Activated naive CD4-positive, alpha-beta T cell treated with anti-CD3 and anti-CD28 coated beads for 36 hours (primary cell): ENCODE measurements at regions not wholly inside any gene's neighbourhood (a gene's known extent, or its start where the extent isn't known, plus 50 kb on each side); places are given as distances from the start of the nearest gene placed in this dataset.

Source experiments
- CTCF ChIA-PET: fragments of 350-600 bp; sonication (Branson Sonifier 250); formaldehyde crosslinking; loops from one replicate; lab custom pipeline; 2021; ENCODE audit warnings: antibody characterized with exemption; lab: Charles Lee
- DNase-seq: peaks from one replicate; pipeline ENCODE4 v3.0.0-alpha.2; 2020
- H3K27ac Mint-ChIP-seq: one replicate; pipeline ENCODE4 v1.8.0; 2021; ENCODE audit warnings: mild to moderate bottlenecking, mixed read lengths
- H3K27me3 Mint-ChIP-seq: one replicate; pipeline ENCODE4 v1.8.0; 2021; ENCODE audit warnings: low read depth, mixed read lengths
- H3K36me3 Mint-ChIP-seq: one replicate; pipeline ENCODE4 v1.8.0; 2021; ENCODE audit warnings: low read depth, mixed read lengths
- H3K4me1 Mint-ChIP-seq: one replicate; pipeline ENCODE4 v1.8.0; 2021; ENCODE audit warnings: low read depth, mixed read lengths
- H3K4me3 Mint-ChIP-seq: one replicate; pipeline ENCODE4 v1.8.0; 2021; ENCODE audit warnings: mild to moderate bottlenecking, moderate library complexity, mixed read lengths
- H3K9me3 Mint-ChIP-seq: one replicate; pipeline ENCODE4 v1.8.0; 2021; ENCODE audit warnings: mixed read lengths
- intact Hi-C: fragments of 100-400 bp; cut with micrococcal nuclease; formaldehyde crosslinking; loops from one replicate; pipeline ENCODE4 v1.15.1; 2023

GRCh38 chrX:39204353-39204752 lies 403.1 kb downstream of the MID1IP1 start:
- Mint-ChIP-seq H3K4me3 (no peak overlapping the region), H3K36me3 (no peaks in the 10 kb centered on the region), H3K4me1 (peaks cover 51% of the 10 kb centered on the region), H3K9me3 (no peaks in the 10 kb centered on the region), H3K27me3 (no peaks in the 10 kb centered on the region), H3K27ac (no peak overlapping the region)
- CTCF ChIA-PET: no interaction called here
- intact Hi-C loops: no loop called here
- no peak for DNase-seq

DNA sequence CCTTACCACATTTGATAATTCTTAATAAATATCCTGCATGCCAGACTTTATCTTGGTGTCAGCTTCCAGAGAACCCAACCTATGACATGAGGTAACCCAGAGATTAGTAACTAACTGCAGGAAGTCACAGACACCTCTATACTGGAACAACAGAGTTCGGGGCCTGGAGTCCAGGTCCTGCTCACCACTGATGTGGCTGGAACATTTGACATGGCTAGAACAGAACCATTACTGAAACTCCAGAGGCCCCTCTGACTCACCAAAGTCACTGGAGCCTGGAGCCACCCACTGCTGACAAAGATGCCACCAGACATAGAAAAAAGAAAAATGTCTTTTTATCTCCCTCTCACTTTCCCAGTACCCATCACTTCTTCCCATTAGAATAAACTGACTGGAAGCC lies 403.7 kb downstream of the MID1IP1 start:
- Mint-ChIP-seq H3K27ac (peak overlapping the region; percentile 32), H3K36me3 (no peaks in the 10 kb centered on the region), H3K4me1 (peaks cover 46% of the 10 kb centered on the region), H3K27me3 (no peaks in the 10 kb centered on the region), H3K9me3 (no peaks in the 10 kb centered on the region), H3K4me3 (no peak overlapping the region)
- peak; percentile 66 for DNase-seq
- intact Hi-C loops: loop anchor here (1.0 kb wide), 1 partner anchor 9 kb away; no protein-coding TSS in a partner anchor
- CTCF ChIA-PET: no interaction called here

DNA sequence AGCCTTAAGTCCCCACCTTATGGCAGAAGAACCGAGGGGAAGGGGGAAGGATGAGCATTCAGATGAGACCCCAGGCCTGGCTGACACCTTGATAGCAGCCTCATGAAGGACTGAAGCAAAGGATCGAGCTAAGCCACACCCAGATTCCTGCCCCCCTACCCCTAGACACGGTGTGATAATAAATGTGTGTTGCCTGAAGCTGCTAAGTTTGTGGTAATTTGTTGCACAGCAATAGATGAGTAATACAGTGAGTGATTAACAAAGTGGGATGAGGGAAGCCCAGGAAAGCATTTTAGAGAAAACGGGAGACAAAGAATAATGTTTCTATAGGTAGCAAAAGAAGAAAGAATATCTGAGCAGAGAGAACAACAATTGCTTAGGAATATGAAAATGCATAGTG lies 404.2 kb downstream of the MID1IP1 start:
- no peaks in the 10 kb centered on the region for H3K36me3 Mint-ChIP-seq
- no peak for DNase-seq
- H3K27ac Mint-ChIP-seq: peak overlapping the region; percentile 32
- H3K4me1 Mint-ChIP-seq: peaks cover 46% of the 10 kb centered on the region
- CTCF ChIA-PET: no interaction called here
- no peak overlapping the region for H3K4me3 Mint-ChIP-seq
- no peaks in the 10 kb centered on the region for H3K27me3 Mint-ChIP-seq
- H3K9me3 Mint-ChIP-seq: no peaks in the 10 kb centered on the region
- intact Hi-C loops: loop anchor here (1.0 kb wide), 1 partner anchor 9 kb away; no protein-coding TSS in a partner anchor

DNA sequence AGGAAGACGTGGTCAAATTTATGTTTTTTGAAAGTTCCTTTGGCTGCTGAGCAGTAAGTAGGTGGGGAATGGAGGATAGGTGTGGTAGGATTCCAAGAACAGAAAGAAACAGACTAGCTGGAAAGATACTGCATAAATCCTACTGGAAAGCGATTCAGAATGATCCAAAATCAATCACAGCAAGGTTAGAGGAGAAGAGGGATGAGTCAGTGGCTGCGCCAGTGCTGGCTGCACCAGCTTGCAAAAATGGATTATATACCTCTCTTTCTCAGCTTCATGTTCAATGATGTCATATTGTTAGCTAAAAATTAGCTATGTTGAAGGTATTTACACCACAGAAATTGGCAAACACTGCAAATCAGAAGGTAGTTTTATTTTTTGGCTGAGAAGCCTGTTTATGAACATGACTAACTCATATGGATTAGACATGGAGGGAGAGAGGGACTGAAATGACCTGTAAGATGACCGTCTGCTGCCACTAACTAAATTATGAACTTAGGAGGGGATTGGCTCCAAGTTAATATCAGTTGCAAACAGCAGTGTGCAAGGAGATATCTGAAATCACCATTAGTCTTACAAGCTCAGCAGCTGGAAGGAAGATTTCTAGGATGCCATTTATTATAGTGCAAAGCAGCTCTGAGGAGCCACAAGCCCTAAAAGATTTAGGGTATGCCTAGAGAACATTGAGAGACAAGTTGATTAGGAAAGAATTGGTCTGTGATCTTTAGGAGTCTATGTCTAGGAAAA lies 405.3 kb downstream of the MID1IP1 start:
- no peaks in the 10 kb centered on the region for H3K27me3 Mint-ChIP-seq
- H3K27ac Mint-ChIP-seq: no peak overlapping the region
- H3K36me3 Mint-ChIP-seq: no peaks in the 10 kb centered on the region
- no peak overlapping the region for H3K4me3 Mint-ChIP-seq
- CTCF ChIA-PET: interaction anchor here (1.3 kb wide), 1 partner anchor 44 kb away, joined by 3 read pairs; no protein-coding TSS in a partner anchor
- DNase-seq: no peak
- intact Hi-C loops: no loop called here
- H3K9me3 Mint-ChIP-seq: no peaks in the 10 kb centered on the region
- peaks cover 37% of the 10 kb centered on the region for H3K4me1 Mint-ChIP-seq

DNA sequence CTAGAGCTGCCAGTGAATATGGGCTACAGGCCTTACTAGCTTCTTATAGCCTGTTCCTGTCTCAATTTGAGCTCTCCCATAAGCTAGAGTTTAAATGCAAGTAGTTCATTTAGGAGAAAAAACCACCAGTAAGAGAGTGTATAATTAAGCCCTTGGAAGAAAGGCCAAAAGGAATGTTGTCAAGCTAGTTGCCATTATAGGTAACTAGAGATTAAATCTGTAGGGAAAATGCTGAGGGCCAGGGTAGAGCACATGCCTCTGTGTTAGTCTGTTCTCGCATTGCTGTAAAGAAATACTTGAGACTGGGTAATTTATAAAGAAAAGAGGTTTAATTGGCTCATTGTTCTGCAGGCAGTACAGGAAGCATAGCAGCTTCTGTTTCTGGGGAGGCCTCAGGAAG lies 410.2 kb downstream of the MID1IP1 start:
- H3K27ac Mint-ChIP-seq: no peak overlapping the region
- H3K9me3 Mint-ChIP-seq: no peaks in the 10 kb centered on the region
- H3K36me3 Mint-ChIP-seq: no peaks in the 10 kb centered on the region
- intact Hi-C loops: no loop called here
- H3K27me3 Mint-ChIP-seq: no peaks in the 10 kb centered on the region
- DNase-seq: no peak
- H3K4me3 Mint-ChIP-seq: no peak overlapping the region
- CTCF ChIA-PET: no interaction called here
- peaks cover 17% of the 10 kb centered on the region for H3K4me1 Mint-ChIP-seq

GRCh38 chrX:39212456-39212855 lies 411.2 kb downstream of the MID1IP1 start:
- CTCF ChIA-PET: no interaction called here
- H3K9me3 Mint-ChIP-seq: no peaks in the 10 kb centered on the region
- H3K4me3 Mint-ChIP-seq: no peak overlapping the region
- H3K27me3 Mint-ChIP-seq: no peaks in the 10 kb centered on the region
- H3K36me3 Mint-ChIP-seq: no peaks in the 10 kb centered on the region
- intact Hi-C loops: loop anchor here (2.0 kb wide), 1 partner anchor 16 kb away; no protein-coding TSS in a partner anchor
- peak; percentile 68 for DNase-seq
- peak overlapping the region; percentile 16 for H3K27ac Mint-ChIP-seq
- peaks cover 17% of the 10 kb centered on the region for H3K4me1 Mint-ChIP-seq

- no peaks in the 10 kb centered on the region for H3K36me3 Mint-ChIP-seq
- H3K27me3 Mint-ChIP-seq: no peaks in the 10 kb centered on the region
- intact Hi-C loops: no loop called here
- H3K4me3 Mint-ChIP-seq: no peak overlapping the region
- no peak overlapping the region for H3K27ac Mint-ChIP-seq
- no peaks in the 10 kb centered on the region for H3K9me3 Mint-ChIP-seq
- no peak for DNase-seq
- CTCF ChIA-PET: no interaction called here
- peaks cover 17% of the 10 kb centered on the region for H3K4me1 Mint-ChIP-seq
These were observed 413.3 kb downstream of the MID1IP1 start for GRCh38 chrX:39214387-39215126.

DNA sequence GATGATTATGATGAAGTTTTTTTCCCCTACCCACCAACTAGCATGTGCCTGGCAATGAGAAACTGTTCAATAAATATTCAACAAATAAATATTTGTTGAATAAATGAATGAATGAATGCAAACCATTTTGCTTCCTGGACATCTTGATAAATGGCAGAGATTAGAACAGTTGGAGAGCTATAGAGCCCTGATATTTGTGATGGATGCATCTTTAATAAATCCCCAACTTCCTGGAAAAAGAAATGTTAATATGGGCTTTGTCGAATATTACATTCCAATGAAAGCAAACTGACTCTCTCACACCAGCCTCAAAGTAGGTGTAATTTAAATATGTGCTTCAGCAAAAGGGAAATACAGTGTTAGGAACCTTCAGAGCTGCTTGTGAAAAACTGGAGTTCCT lies 419.7 kb downstream of the MID1IP1 start:
- DNase-seq: no peak
- H3K27ac Mint-ChIP-seq: no peak overlapping the region
- H3K36me3 Mint-ChIP-seq: no peaks in the 10 kb centered on the region
- intact Hi-C loops: no loop called here
- H3K4me1 Mint-ChIP-seq: no peaks in the 10 kb centered on the region
- H3K9me3 Mint-ChIP-seq: no peaks in the 10 kb centered on the region
- CTCF ChIA-PET: no interaction called here
- no peak overlapping the region for H3K4me3 Mint-ChIP-seq
- no peaks in the 10 kb centered on the region for H3K27me3 Mint-ChIP-seq

DNA sequence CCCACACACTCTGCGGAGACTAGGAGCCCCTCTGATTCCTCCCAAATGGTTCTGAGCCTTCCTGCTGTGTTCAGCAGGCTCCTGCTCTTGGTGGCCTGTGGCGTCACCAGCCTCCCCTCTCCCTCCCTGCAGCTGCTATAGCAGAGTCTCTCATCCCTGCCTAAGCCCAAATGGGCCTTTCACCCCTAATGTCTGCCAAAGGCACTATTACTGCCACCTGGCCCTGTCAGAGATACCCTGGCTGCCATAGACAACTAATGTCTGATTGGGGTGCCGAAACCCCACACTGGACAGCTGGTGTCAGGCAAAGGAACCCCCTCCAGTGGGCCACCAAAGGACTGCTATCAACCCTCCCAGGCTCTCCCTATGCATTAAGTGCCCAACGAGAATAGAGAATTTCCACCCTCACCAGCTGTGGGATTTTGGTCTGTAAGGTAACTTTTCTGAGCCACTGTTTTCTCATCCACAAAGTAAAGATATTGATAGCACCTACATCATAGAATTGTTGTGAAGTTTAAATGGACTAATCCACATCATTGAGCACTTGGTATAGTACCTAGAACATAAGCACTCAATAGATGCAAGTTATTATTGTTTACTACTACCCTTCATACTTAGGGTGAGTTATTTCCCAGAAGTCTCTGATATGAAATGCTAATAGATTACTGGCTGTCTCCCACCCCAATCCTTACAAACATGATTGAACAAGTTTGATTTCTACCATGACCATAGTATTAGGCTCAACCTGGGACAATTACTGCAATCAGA lies 421.3 kb downstream of the MID1IP1 start:
- DNase-seq: no peak
- Mint-ChIP-seq H3K4me1 (peaks cover 3% of the 10 kb centered on the region), H3K9me3 (no peaks in the 10 kb centered on the region), H3K4me3 (no peak overlapping the region), H3K27me3 (no peaks in the 10 kb centered on the region), H3K36me3 (no peaks in the 10 kb centered on the region), H3K27ac (no peak overlapping the region)
- CTCF ChIA-PET: interaction anchor here (0.8 to 1.6 kb wide), 2 partner anchors 15 to 17 kb away, joined by 3 to 4 read pairs; no protein-coding TSS in a partner anchor
- intact Hi-C loops: no loop called here

DNA sequence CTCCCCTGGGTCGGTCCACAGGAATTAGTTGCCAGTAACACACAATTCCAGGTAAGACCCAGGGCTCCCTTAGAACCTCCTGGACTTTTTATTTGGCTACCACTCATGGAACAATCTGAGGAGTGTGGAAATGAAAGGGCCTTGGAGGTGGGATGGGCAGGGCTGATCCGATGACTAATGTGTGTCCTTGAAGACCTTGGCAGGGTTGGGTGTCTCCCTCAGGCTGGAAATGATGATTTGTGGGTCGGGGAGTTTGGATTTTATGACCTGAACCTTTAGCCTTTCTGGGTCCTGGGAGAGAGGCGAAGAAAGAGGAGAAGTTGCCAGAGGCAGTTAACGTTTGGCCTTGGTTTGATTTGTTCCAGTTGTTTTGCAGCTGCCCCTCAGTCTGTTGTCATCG lies 425.0 kb downstream of the MID1IP1 start:
- H3K4me3 Mint-ChIP-seq: no peak overlapping the region
- no peaks in the 10 kb centered on the region for H3K27me3 Mint-ChIP-seq
- intact Hi-C loops: no loop called here
- peaks cover 11% of the 10 kb centered on the region for H3K4me1 Mint-ChIP-seq
- DNase-seq: no peak
- CTCF ChIA-PET: no interaction called here
- no peaks in the 10 kb centered on the region for H3K9me3 Mint-ChIP-seq
- no peak overlapping the region for H3K27ac Mint-ChIP-seq
- no peaks in the 10 kb centered on the region for H3K36me3 Mint-ChIP-seq

DNA sequence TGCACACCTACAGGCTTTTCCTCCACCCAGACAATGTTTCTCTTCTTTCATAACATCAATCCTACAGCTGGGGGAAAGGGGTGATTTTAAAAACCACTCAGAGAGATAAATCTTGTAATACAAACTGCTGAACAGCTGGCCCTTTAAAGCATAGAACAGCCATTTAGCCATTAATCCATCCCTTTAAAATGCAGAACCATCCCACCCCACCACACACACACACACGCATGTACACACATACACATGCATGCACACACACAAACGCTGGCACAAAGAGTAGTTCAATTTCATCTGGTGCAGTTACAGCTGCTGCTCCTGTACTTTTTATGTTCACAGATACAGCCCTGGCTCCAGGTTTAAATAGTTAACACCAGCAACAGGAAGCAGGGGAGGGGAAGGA lies 426.1 kb downstream of the MID1IP1 start:
- DNase-seq: no peak
- H3K36me3 Mint-ChIP-seq: no peaks in the 10 kb centered on the region
- H3K27ac Mint-ChIP-seq: no peak overlapping the region
- H3K4me3 Mint-ChIP-seq: no peak overlapping the region
- CTCF ChIA-PET: interaction anchor here (1.2 kb wide), 1 partner anchor 11 kb away, joined by 3 read pairs; no protein-coding TSS in a partner anchor
- no peaks in the 10 kb centered on the region for H3K9me3 Mint-ChIP-seq
- intact Hi-C loops: no loop called here
- peaks cover 11% of the 10 kb centered on the region for H3K4me1 Mint-ChIP-seq
- no peaks in the 10 kb centered on the region for H3K27me3 Mint-ChIP-seq

DNA sequence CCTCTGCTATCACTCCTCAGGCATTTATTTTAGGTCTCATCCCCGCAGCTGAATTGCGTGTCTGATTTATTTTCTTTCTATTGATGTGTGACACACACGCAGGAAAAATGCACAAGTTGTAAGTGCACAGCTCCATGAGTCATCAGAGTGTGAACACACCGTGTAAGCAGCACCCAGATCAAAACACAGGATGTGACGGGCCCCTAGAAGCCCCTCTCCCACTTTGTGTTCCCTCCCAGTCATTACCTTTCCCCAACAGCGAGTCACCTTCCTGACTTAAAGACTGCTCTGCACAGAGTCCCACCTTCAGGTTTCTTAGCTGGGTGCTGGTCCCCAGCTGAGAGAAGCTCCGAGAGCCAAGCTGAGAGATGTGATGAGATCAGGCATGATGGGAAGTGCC lies 436.7 kb downstream of the MID1IP1 start:
- no peaks in the 10 kb centered on the region for H3K27me3 Mint-ChIP-seq
- H3K4me1 Mint-ChIP-seq: peaks cover 31% of the 10 kb centered on the region
- CTCF ChIA-PET: interaction anchor here (0.6 to 1.7 kb wide), 2 partner anchors 10 to 15 kb away, joined by 3 to 4 read pairs; no protein-coding TSS in a partner anchor
- DNase-seq: peak; percentile 40
- peak overlapping the region; percentile 25 for H3K27ac Mint-ChIP-seq
- intact Hi-C loops: loop anchor here (1.0 to 5.0 kb wide), 2 partner anchors 41 to 64 kb away; no protein-coding TSS in a partner anchor
- no peaks in the 10 kb centered on the region for H3K36me3 Mint-ChIP-seq
- no peak overlapping the region for H3K4me3 Mint-ChIP-seq
- no peaks in the 10 kb centered on the region for H3K9me3 Mint-ChIP-seq
